GM12872 (cell line): ENCODE measurements at regions not wholly inside any gene's neighbourhood (a gene's known extent, or its start where the extent isn't known, plus 50 kb on each side); places are given as distances from the start of the nearest gene placed in this dataset.

Source experiments
- TF ChIP-seq, protein P1 (sequence below): IDR thresholded peaks from 3 replicates; pipeline ENCODE4 v1.5.1; 2011; ENCODE audit warnings: low read depth, mild to moderate bottlenecking, low read length, moderate library complexity; ENCODE audit not compliant: insufficient read depth

DNA sequence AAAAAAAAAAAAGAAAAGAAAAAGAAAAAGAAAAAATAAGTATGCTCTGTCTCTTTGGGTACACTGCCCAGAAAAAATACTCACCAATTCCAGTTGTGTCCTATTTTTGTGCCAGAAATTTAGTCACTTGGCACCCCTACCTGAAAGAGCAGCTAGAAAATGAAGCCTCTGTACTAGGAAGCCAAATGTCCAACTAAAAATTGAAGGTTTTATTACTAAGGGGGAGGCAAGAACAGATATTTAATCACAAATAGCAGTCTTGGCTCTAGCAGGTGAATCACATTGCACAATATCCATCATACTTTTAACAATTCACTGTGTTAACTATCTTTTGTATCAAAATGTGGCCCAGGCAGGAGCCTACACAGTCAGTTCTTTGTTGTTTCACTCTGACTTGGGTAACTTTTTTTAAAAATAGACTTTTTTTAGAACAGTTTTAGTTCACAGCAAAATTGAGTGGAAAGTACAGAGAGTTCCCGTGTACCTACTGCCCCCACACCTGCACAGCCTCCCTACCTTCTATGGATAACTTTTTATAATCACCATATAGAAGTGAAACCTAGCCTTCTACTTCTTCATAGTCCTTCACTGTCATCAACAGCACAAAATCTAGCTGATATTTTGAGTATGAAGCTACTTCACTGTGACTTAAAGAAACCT lies 87.1 kb upstream of the ATF7IP start:
- TF ChIP-seq, protein P1, sequence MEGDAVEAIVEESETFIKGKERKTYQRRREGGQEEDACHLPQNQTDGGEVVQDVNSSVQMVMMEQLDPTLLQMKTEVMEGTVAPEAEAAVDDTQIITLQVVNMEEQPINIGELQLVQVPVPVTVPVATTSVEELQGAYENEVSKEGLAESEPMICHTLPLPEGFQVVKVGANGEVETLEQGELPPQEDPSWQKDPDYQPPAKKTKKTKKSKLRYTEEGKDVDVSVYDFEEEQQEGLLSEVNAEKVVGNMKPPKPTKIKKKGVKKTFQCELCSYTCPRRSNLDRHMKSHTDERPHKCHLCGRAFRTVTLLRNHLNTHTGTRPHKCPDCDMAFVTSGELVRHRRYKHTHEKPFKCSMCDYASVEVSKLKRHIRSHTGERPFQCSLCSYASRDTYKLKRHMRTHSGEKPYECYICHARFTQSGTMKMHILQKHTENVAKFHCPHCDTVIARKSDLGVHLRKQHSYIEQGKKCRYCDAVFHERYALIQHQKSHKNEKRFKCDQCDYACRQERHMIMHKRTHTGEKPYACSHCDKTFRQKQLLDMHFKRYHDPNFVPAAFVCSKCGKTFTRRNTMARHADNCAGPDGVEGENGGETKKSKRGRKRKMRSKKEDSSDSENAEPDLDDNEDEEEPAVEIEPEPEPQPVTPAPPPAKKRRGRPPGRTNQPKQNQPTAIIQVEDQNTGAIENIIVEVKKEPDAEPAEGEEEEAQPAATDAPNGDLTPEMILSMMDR: no peak

DNA sequence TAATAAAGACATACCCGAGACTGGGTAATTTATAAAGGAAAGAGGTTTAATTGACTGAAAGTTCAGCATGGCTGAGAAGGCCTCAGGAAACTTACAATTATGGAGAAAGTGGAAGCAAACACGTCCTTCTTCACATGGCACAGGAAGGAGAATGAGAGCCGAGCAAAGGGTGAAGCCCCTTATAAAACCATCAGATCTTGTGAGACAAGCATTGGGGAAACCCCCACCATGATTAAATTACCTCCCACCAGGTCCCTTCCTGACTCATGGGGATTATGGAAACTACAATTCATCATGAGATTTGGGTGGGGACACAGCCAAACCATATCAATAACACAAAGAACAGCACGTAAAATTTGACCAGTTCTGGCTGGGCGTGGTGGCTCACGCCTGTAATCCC lies 85.6 kb upstream of the ATF7IP start:
- TF ChIP-seq, protein P1: no peak

DNA sequence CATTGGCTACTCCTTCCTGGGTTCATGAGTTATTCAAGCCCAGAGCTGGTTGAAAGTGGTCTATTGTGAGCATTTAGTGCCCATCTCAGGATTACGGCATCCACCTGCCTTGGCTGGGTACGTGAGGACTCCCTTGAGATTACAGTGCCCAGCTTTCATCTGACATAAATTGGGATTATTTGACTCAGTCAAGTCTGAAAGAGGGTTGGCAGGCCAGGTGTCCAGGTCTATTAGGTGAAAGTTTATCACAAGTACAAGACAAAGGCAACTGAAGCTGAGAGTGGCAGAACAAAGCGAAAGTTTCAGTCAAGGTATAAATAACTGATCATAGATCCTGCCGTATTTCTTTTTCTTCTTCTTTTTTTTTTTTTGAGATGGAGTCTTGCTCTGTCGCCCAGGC lies 84.6 kb upstream of the ATF7IP start:
- TF ChIP-seq, protein P1: no peak

DNA sequence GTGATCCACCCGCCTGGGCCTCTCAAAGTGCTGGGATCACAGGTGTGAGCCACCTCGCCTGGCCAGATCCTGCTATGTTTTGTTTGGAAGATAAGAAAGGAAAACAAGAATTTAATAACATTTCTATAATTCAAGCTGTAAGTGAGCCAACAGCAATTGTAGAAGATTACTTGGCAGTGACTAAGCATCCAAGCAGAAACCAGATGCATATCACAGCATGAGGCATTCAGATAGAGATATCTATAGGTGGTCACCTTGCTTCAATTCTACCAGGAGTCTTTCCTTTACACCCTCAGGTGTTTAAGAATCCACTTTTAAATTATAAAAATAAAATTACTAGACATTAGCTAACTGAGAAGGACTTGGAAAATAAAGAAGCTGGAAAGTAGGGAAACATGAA lies 83.9 kb upstream of the ATF7IP start:
- TF ChIP-seq, protein P1: no peak

DNA sequence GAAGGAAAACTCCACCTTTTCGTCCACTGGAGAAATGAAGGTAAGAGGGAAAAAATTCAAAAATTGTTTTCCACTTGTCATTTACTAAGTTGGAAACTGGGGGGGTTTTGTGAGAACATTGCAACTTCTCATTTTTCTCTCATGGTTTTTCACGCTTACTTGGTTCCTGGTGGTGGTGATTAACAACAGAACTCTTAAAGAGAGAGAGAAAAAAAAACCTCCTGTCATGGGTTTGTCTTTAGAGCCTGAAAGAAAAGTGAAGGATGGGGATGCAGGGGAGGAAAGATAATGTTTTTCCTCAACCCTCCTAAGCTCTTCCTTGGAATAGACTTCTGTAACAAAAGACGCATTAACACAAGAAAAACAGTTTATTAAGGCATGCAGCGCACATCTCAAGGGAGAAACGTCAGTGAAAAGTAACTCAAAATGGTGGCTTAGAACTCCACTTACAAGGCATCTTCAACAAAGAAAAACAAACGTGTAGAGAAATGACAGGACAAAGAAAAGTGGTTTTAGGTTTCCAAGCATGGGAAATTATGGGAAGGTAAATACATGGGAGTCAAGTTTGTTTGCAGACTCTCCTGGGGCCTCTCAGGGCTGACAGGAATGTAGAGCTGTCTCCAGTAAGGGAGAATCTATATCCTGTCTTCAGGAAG lies 81.9 kb upstream of the ATF7IP start:
- TF ChIP-seq, protein P1: no peak

DNA sequence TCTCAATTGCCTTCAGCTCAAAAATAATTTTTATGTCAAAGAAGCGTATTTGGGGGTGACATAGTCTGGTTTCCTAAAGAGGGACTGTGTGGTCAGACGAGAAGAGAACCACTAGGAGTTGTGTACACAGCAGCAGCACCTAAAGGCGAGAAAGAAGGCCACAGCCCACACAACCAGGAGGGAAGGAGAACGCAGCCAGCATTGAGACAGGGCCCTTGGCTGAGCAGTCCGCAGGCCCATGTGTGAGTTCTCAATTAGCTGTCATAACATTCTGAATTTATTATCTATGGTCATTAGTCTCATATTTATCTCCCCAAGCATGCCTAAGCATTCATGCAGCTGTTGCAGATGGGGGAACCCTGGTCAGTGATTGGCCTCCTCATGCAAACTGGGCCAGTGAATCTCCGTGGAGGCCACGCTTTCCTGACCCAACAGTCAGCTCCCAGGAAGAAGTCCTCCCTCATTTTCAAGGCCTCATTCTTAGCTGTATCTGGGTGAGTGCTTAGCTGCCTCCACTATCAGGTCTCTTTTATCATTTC lies 81.2 kb upstream of the ATF7IP start:
- TF ChIP-seq, protein P1: peak; percentile 29; the same call in 1 of the 3 replicates

DNA sequence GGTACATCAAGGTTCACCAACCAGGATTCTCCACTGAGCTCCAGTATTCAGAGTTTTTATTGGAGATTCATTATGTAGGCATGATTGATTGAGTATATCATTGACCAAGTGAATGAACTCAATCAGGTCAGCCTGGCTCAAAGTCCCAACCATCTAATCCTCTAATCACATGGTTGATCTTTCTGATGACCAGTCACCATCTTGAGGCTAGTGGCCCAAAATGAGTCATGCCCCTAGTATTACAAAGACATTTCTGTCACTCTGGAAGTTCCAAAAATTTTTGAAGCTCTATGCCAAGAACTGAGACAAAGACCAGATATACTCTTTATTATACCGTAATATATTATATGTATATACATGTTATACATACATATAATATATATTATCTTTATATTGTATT lies 75.9 kb upstream of the ATF7IP start:
- TF ChIP-seq, protein P1: no peak
